Mammary epithelial cell (primary cell): ENCODE measurements at regions not wholly inside any gene's neighbourhood (a gene's known extent, or its start where the extent isn't known, plus 50 kb on each side); places are given as distances from the start of the nearest gene placed in this dataset.

Source experiments
- EZH2 ChIP-seq: IDR thresholded peaks from 2 replicates; pipeline ENCODE4 v1.6.1; 2012; ENCODE audit warnings: low read length, inconsistent platforms, borderline replicate concordance
- TF ChIP-seq, protein P1 (sequence below), 2 donors: IDR thresholded peaks in 1 of 2; conservative IDR thresholded peaks in 1 of 2; 2 replicates each; pipeline ENCODE4 v1.5.1; 2011 to 2012; ENCODE audit warnings: inconsistent platforms in 2 of 2, low read length in 2 of 2, mild to moderate bottlenecking in 2 of 2, control low read depth in 1 of 2, low read depth in 1 of 2; ENCODE audit not compliant: insufficient read depth in 1 of 2; ENCODE audit errors: extremely low read depth in 1 of 2

DNA sequence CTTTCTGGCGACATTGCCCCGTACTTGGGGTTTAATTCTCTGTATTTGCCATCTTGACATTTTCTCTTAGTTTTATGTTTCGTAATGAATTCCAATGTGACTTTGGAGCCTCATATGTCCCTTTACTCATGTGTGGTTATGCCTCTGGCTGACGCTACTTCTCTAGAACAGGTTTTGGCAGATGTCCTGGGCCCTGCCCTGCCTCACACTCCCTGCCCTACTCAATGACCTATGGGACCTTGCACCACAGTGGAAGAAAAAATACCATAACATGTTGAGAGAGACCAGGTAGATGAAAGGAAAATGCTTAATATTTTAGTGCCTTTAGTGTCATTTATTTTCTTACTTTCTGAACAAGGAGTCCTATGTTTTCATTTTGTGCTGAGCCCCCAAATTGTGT lies 400.5 kb downstream of the TFEC start:
- TF ChIP-seq, protein P1, sequence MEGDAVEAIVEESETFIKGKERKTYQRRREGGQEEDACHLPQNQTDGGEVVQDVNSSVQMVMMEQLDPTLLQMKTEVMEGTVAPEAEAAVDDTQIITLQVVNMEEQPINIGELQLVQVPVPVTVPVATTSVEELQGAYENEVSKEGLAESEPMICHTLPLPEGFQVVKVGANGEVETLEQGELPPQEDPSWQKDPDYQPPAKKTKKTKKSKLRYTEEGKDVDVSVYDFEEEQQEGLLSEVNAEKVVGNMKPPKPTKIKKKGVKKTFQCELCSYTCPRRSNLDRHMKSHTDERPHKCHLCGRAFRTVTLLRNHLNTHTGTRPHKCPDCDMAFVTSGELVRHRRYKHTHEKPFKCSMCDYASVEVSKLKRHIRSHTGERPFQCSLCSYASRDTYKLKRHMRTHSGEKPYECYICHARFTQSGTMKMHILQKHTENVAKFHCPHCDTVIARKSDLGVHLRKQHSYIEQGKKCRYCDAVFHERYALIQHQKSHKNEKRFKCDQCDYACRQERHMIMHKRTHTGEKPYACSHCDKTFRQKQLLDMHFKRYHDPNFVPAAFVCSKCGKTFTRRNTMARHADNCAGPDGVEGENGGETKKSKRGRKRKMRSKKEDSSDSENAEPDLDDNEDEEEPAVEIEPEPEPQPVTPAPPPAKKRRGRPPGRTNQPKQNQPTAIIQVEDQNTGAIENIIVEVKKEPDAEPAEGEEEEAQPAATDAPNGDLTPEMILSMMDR (conservative IDR thresholded peaks at IDR 0.05 in 1 of 2, IDR thresholded peaks at IDR 0.05 in 1 of 2; ENCODE audit: extremely low read depth in 1 of 2, insufficient read depth in 1 of 2, low read depth in 1 of 2, low read length in 2 of 2), result no peak
- TF ChIP-seq EZH2, result no peak
